SK-N-SH (cell line): ENCODE measurements at regions not wholly inside any gene's neighbourhood (a gene's known extent, or its start where the extent isn't known, plus 50 kb on each side); places are given as distances from the start of the nearest gene placed in this dataset.

ENCODE experiments used
- CTCF ChIP-seq: fragments of 200-600 bp; sonication (generic); IDR thresholded peaks from 2 replicates; pipeline ENCODE4 v1.6.1; 2017; ENCODE audit warnings: antibody characterized with exemption, mild to moderate bottlenecking, moderate library complexity
- FOXJ3 ChIP-seq: sonication (generic); formaldehyde crosslinking; IDR thresholded peaks from 2 replicates; pipeline ENCODE4 v1.5.1; 2020; ENCODE audit warnings: mild to moderate bottlenecking, missing genetic modification reagents
- FOXM1 ChIP-seq: IDR thresholded peaks from 2 replicates; pipeline ENCODE4 v1.4.0; 2012; ENCODE audit warnings: low read depth, mild to moderate bottlenecking
- POLR2AphosphoS5 ChIP-seq: IDR thresholded peaks from 2 replicates; pipeline ENCODE4 v1.6.1; 2012; ENCODE audit warnings: low read depth, low read length
- REST ChIP-seq: IDR thresholded peaks from 2 replicates; pipeline ENCODE4 v1.6.1; 2012; ENCODE audit warnings: mild to moderate bottlenecking, low read depth, low read length, moderate library complexity
- SIN3A ChIP-seq: IDR thresholded peaks from 2 replicates; pipeline ENCODE4 v1.6.1; 2012; ENCODE audit warnings: low read depth, mild to moderate bottlenecking, low read length, moderate library complexity, borderline replicate concordance
- TCF12 ChIP-seq: IDR thresholded peaks from 2 replicates; pipeline ENCODE4 v1.4.0; 2012

- no peak for TF ChIP-seq SIN3A
- no peak for TF ChIP-seq POLR2AphosphoS5
- no peak for TF ChIP-seq TCF12
- TF ChIP-seq FOXJ3 (CRISPR knock-in tag), result no peak
- no peak for TF ChIP-seq CTCF
- TF ChIP-seq REST, result no peak
- no peak for TF ChIP-seq FOXM1
Observed at GRCh38 chr10:33773253-33773573, 438.7 kb upstream of the NRP1 start.
